HG02840 (cell line): ENCODE measurements at regions not wholly inside any gene's neighbourhood (a gene's known extent, or its start where the extent isn't known, plus 50 kb on each side); places are given as distances from the start of the nearest gene placed in this dataset.

Experiments used
- ATAC-seq: cut with Tn5 transposase; IDR thresholded peaks from one replicate; pipeline ENCODE4 v1.9.1; 2021; ENCODE audit warnings: mild to moderate bottlenecking, moderate library complexity, moderate number of reproducible peaks; ENCODE audit not compliant: unreplicated experiment, low FRiP score

- no peak for ATAC-seq
These were observed 682.0 kb upstream of the ID2 start for GRCh38 chr2:7999683-8000476.

- no peak for ATAC-seq
These were observed 681.0 kb upstream of the ID2 start for GRCh38 chr2:8000870-8001269.

GRCh38 chr2:8002765-8003393 lies 679.0 kb upstream of the ID2 start:
- ATAC-seq, result no peak

- ATAC-seq, result no peak
These were observed 678.3 kb upstream of the ID2 start for GRCh38 chr2:8003462-8004075.

- ATAC-seq, result no peak
These were observed 677.6 kb upstream of the ID2 start for GRCh38 chr2:8004250-8004681.

GRCh38 chr2:8006181-8006580 lies 675.7 kb upstream of the ID2 start:
- ATAC-seq, result no peak

GRCh38 chr2:8006626-8007025 lies 675.2 kb upstream of the ID2 start:
- no peak for ATAC-seq

- ATAC-seq, result no peak
These were observed 672.8 kb upstream of the ID2 start for GRCh38 chr2:8009010-8009597.

- no peak for ATAC-seq
These were observed 665.8 kb upstream of the ID2 start for GRCh38 chr2:8015848-8016600.

GRCh38 chr2:8016688-8017087 lies 665.2 kb upstream of the ID2 start:
- no peak for ATAC-seq

- no peak for ATAC-seq
These were observed 662.9 kb upstream of the ID2 start for GRCh38 chr2:8018956-8019355.

GRCh38 chr2:8019934-8020333 lies 661.9 kb upstream of the ID2 start:
- no peak for ATAC-seq

GRCh38 chr2:8021921-8022320 lies 659.9 kb upstream of the ID2 start:
- ATAC-seq, result no peak

GRCh38 chr2:8022908-8023640 lies 658.8 kb upstream of the ID2 start:
- no peak for ATAC-seq

GRCh38 chr2:8024506-8024905 lies 657.4 kb upstream of the ID2 start:
- ATAC-seq, result no peak

GRCh38 chr2:8026381-8026780 lies 655.5 kb upstream of the ID2 start:
- ATAC-seq, result no peak

GRCh38 chr2:8027387-8027786 lies 654.5 kb upstream of the ID2 start:
- no peak for ATAC-seq

- ATAC-seq, result no peak
These were observed 653.8 kb upstream of the ID2 start for GRCh38 chr2:8028036-8028435.

- ATAC-seq, result no peak
These were observed 653.4 kb upstream of the ID2 start for GRCh38 chr2:8028436-8028835.

- ATAC-seq, result no peak
These were observed 652.9 kb upstream of the ID2 start for GRCh38 chr2:8028981-8029380.
